Stomach (tissue), 4 donors: ENCODE measurements at regions not wholly inside any gene's neighbourhood (a gene's known extent, or its start where the extent isn't known, plus 50 kb on each side); places are given as distances from the start of the nearest gene placed in this dataset.

Experiments
- CTCF ChIP-seq, 7 experiments: fragments of 450-650 bp in 4 of 7; fragments of 200-600 bp in 3 of 7; sonication (generic) in 3 of 7; IDR thresholded peaks; one replicate each; pipeline ENCODE4 v1.5.1; 2016 to 2019; ENCODE audit warnings: antibody characterized with exemption in 7 of 7, control low read depth in 2 of 7, mild to moderate bottlenecking in 1 of 7
- EP300 ChIP-seq: sonication (generic); formaldehyde crosslinking; IDR thresholded peaks from one replicate; pipeline ENCODE4 v1.6.1; 2017; ENCODE audit warnings: antibody characterized with exemption
- POLR2A ChIP-seq, 4 donors: fragments of 450-650 bp; IDR thresholded peaks; one replicate each; pipeline ENCODE4 v1.6.1; 2016; ENCODE audit warnings: antibody characterized with exemption in 4 of 4, control low read depth in 2 of 4, mild to moderate bottlenecking in 1 of 4, moderate library complexity in 1 of 4
- POLR2AphosphoS5 ChIP-seq, 3 donors: sonication (generic); formaldehyde crosslinking; IDR thresholded peaks; one replicate each; pipeline ENCODE4 v1.6.1; 2016; ENCODE audit warnings: antibody characterized with exemption in 3 of 3

- TF ChIP-seq CTCF (IDR thresholded peaks at IDR 0.05) (no peak), POLR2A (IDR thresholded peaks at IDR 0.05) (no peak), POLR2AphosphoS5 (IDR thresholded peaks at IDR 0.05) (no peak), EP300 (no peak)
Measured at GRCh38 chr2:81937944-81938343, 1633.4 kb upstream of the LRRTM1 start.
